Right lobe of liver (tissue), 4 donors: ENCODE measurements at regions not wholly inside any gene's neighbourhood (a gene's known extent, or its start where the extent isn't known, plus 50 kb on each side); places are given as distances from the start of the nearest gene placed in this dataset.

ENCODE experiments used
- CTCF ChIP-seq, 4 donors: fragments of 200-600 bp in 3 of 4; fragments of 450-650 bp in 1 of 4; IDR thresholded peaks; one replicate each; pipeline versions ENCODE4 v1.5.1 to v1.8.0; 2016 to 2022; ENCODE audit warnings: antibody characterized with exemption in 4 of 4, mild to moderate bottlenecking in 2 of 4
- POLR2A ChIP-seq: fragments of 450-650 bp; IDR thresholded peaks from one replicate; pipeline ENCODE4 v1.6.1; 2017; ENCODE audit warnings: antibody characterized with exemption, mild to moderate bottlenecking
- donor health status: DM: no; HTN: no; CAD: no.
- donor health status: DM: no; HTN: no; CAD: no.
- donor health status: DM: no; HTN: yes; CAD: no.

GRCh38 chrX:3449287-3449686, 102.8 kb upstream of the MXRA5 start:
- TF ChIP-seq CTCF (IDR thresholded peaks at IDR 0.05) (no peak), POLR2A (no peak)
